ENCODE measurements at regions not wholly inside any gene's neighbourhood (a gene's known extent, or its start where the extent isn't known, plus 50 kb on each side); places are given as distances from the start of the nearest gene placed in this dataset.

DNA sequence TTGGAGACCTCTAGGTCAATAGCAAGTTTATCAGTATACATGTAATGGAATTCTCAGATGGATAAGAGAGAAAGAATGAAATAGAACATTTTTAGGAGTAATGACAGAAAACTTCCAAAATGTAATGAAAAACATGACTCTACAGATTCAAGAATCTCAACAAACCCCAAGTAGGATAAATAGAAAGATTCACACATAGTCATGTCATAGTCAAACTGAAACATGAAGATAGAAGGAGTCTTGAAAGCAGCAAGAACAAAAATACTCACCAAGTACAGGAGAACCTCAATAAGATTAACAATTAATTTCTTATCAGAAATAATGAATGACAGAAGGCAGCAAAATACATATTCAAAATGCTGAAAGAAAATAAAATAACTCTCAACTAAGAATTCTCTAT, 164.5 kb downstream of the SPATA31D1 start:
- Histone ChIP-seq H3K27ac (ENCODE audit: extremely low read depth, low read depth, low read length) (no peak overlapping the region), H3K36me3 (ENCODE audit: control insufficient read depth in 2 of 2, insufficient read depth in 1 of 2, low read length in 2 of 2) (no peaks in the 10 kb centered on the region), H3K4me1 (ENCODE audit: control insufficient read depth, insufficient read depth, low read length) (peaks cover 8% of the 10 kb centered on the region), H3K4me3 (ENCODE audit: low read depth, low read length) (no peak overlapping the region), H3K9me3 (ENCODE audit: control insufficient read depth, insufficient read depth, low read depth, low read length) (no peaks in the 10 kb centered on the region)
- POLR2A ChIA-PET: no interaction called here
- CTCF ChIA-PET: no interaction called here
- TF ChIP-seq, protein P1, sequence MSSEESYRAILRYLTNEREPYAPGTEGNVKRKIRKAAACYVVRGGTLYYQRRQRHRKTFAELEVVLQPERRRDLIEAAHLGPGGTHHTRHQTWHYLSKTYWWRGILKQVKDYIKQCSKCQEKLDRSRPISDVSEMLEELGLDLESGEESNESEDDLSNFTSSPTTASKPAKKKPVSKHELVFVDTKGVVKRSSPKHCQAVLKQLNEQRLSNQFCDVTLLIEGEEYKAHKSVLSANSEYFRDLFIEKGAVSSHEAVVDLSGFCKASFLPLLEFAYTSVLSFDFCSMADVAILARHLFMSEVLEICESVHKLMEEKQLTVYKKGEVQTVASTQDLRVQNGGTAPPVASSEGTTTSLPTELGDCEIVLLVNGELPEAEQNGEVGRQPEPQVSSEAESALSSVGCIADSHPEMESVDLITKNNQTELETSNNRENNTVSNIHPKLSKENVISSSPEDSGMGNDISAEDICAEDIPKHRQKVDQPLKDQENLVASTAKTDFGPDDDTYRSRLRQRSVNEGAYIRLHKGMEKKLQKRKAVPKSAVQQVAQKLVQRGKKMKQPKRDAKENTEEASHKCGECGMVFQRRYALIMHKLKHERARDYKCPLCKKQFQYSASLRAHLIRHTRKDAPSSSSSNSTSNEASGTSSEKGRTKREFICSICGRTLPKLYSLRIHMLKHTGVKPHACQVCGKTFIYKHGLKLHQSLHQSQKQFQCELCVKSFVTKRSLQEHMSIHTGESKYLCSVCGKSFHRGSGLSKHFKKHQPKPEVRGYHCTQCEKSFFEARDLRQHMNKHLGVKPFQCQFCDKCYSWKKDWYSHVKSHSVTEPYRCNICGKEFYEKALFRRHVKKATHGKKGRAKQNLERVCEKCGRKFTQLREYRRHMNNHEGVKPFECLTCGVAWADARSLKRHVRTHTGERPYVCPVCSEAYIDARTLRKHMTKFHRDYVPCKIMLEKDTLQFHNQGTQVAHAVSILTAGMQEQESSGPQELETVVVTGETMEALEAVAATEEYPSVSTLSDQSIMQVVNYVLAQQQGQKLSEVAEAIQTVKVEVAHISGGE (tag by site-specific recombination; conservative IDR thresholded peaks at IDR 0.05; ENCODE audit: low read depth): no peak
- TF ChIP-seq TCF7L2 (IDR thresholded peaks at IDR 0.05; ENCODE audit: borderline replicate concordance, low read depth, low read length) (no peak), ZNF558 (tag by site-specific recombination; IDR thresholded peaks at IDR 0.05) (peak; percentile 66)
- TF ChIP-seq, protein P2, sequence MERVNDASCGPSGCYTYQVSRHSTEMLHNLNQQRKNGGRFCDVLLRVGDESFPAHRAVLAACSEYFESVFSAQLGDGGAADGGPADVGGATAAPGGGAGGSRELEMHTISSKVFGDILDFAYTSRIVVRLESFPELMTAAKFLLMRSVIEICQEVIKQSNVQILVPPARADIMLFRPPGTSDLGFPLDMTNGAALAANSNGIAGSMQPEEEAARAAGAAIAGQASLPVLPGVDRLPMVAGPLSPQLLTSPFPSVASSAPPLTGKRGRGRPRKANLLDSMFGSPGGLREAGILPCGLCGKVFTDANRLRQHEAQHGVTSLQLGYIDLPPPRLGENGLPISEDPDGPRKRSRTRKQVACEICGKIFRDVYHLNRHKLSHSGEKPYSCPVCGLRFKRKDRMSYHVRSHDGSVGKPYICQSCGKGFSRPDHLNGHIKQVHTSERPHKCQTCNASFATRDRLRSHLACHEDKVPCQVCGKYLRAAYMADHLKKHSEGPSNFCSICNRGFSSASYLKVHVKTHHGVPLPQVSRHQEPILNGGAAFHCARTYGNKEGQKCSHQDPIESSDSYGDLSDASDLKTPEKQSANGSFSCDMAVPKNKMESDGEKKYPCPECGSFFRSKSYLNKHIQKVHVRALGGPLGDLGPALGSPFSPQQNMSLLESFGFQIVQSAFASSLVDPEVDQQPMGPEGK (tag by site-specific recombination; IDR thresholded peaks at IDR 0.05): no peak

DNA sequence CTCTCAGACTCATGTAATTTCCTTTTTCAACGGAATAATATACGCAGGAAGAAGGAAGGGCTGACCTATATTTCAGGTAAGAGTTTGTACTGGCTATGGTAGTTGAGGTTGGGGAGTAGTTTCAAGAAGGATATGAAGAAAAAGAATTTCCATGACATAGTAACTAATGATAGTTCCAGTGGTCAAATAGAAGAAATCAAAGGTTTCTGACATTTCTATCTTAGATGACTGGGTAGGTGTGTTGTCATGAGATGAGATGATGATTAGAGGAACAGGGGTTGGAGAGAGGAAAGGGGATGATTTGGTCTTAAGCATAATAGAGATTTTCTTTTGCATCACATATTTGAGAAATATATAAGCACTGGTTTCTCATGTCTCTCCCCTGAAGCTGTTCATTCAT, 166.0 kb downstream of the SPATA31D1 start:
- no peaks in the 10 kb centered on the region for H3K9me3 ChIP-seq (ENCODE audit: control insufficient read depth, insufficient read depth, low read depth, low read length)
- H3K4me3 ChIP-seq (ENCODE audit: low read depth, low read length): no peak overlapping the region
- H3K36me3 ChIP-seq (ENCODE audit: control insufficient read depth in 2 of 2, insufficient read depth in 1 of 2, low read length in 2 of 2): no peaks in the 10 kb centered on the region
- no peak overlapping the region for H3K27ac ChIP-seq (ENCODE audit: extremely low read depth, low read depth, low read length)
- TF ChIP-seq ZNF76 (tag by site-specific recombination; IDR thresholded peaks at IDR 0.05; ENCODE audit: borderline replicate concordance, low read depth) (no peak), ZNF830 (tag by site-specific recombination; IDR thresholded peaks at IDR 0.05; ENCODE audit: low read depth) (no peak), PRDM6 (tag by site-specific recombination; IDR thresholded peaks at IDR 0.05) (no peak), ZNF133 (tag by site-specific recombination; IDR thresholded peaks at IDR 0.05) (no peak), ZFP37 (tag by site-specific recombination; IDR thresholded peaks at IDR 0.05) (no peak)
- TF ChIP-seq, protein P3, sequence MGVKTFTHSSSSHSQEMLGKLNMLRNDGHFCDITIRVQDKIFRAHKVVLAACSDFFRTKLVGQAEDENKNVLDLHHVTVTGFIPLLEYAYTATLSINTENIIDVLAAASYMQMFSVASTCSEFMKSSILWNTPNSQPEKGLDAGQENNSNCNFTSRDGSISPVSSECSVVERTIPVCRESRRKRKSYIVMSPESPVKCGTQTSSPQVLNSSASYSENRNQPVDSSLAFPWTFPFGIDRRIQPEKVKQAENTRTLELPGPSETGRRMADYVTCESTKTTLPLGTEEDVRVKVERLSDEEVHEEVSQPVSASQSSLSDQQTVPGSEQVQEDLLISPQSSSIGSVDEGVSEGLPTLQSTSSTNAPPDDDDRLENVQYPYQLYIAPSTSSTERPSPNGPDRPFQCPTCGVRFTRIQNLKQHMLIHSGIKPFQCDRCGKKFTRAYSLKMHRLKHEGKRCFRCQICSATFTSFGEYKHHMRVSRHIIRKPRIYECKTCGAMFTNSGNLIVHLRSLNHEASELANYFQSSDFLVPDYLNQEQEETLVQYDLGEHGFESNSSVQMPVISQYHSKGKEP (tag by site-specific recombination; IDR thresholded peaks at IDR 0.05): no peak
- POLR2A ChIA-PET: no interaction called here
- CTCF ChIA-PET: no interaction called here
- peaks cover 3% of the 10 kb centered on the region for H3K4me1 ChIP-seq (ENCODE audit: control insufficient read depth, insufficient read depth, low read length)

- CTCF ChIA-PET: interaction anchor here (0.7 kb wide), 1 partner anchor 455 kb away, joined by 3 read pairs; no protein-coding TSS in a partner anchor
- Histone ChIP-seq H3K9me3 (ENCODE audit: control insufficient read depth, insufficient read depth, low read depth, low read length) (no peaks in the 10 kb centered on the region), H3K4me3 (ENCODE audit: low read depth, low read length) (no peak overlapping the region), H3K27ac (ENCODE audit: extremely low read depth, low read depth, low read length) (no peak overlapping the region), H3K36me3 (ENCODE audit: control insufficient read depth in 2 of 2, insufficient read depth in 1 of 2, low read length in 2 of 2) (no peaks in the 10 kb centered on the region), H3K4me1 (ENCODE audit: control insufficient read depth, insufficient read depth, low read length) (no peaks in the 10 kb centered on the region)
- POLR2A ChIA-PET: no interaction called here
- no peak for TF ChIP-seq IKZF3 (tag by site-specific recombination; IDR thresholded peaks at IDR 0.05)
- TF ChIP-seq RBAK (tag by site-specific recombination; IDR thresholded peaks at IDR 0.05): no peak
- TF ChIP-seq PRDM1 (tag by site-specific recombination; IDR thresholded peaks at IDR 0.05): no peak
- no peak for TF ChIP-seq ZXDB (tag by site-specific recombination; IDR thresholded peaks at IDR 0.05)
- TF ChIP-seq SP3 (tag by site-specific recombination; IDR thresholded peaks at IDR 0.05): no peak
- TF ChIP-seq ZNF433 (tag by site-specific recombination; IDR thresholded peaks at IDR 0.05; ENCODE audit: low read depth): no peak
- TF ChIP-seq, protein P4, sequence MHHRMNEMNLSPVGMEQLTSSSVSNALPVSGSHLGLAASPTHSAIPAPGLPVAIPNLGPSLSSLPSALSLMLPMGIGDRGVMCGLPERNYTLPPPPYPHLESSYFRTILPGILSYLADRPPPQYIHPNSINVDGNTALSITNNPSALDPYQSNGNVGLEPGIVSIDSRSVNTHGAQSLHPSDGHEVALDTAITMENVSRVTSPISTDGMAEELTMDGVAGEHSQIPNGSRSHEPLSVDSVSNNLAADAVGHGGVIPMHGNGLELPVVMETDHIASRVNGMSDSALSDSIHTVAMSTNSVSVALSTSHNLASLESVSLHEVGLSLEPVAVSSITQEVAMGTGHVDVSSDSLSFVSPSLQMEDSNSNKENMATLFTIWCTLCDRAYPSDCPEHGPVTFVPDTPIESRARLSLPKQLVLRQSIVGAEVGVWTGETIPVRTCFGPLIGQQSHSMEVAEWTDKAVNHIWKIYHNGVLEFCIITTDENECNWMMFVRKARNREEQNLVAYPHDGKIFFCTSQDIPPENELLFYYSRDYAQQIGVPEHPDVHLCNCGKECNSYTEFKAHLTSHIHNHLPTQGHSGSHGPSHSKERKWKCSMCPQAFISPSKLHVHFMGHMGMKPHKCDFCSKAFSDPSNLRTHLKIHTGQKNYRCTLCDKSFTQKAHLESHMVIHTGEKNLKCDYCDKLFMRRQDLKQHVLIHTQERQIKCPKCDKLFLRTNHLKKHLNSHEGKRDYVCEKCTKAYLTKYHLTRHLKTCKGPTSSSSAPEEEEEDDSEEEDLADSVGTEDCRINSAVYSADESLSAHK (tag by site-specific recombination; IDR thresholded peaks at IDR 0.05): no peak
- TF ChIP-seq ZNF138 (tag by site-specific recombination; IDR thresholded peaks at IDR 0.05; ENCODE audit: borderline replicate concordance): no peak
- no peak for TF ChIP-seq KLF9 (tag by site-specific recombination; IDR thresholded peaks at IDR 0.05; ENCODE audit: low read depth)
- TF ChIP-seq ZSCAN30 (tag by site-specific recombination; IDR thresholded peaks at IDR 0.05): no peak
These were observed 173.3 kb downstream of the SPATA31D1 start for GRCh38 chr9:82161876-82162275.
